Tibial artery (tissue), 4 donors: ENCODE measurements at regions not wholly inside any gene's neighbourhood (a gene's known extent, or its start where the extent isn't known, plus 50 kb on each side); places are given as distances from the start of the nearest gene placed in this dataset.

Experiments
- DNase-seq, 2 donors: peaks; one replicate each; pipeline ENCODE4 v3.0.0-alpha.2; 2019
- H3K27ac ChIP-seq, 2 donors: fragments of 200-600 bp; sonication (generic) in 1 of 2; 1 replicate in 1 of 2; 2 replicates in 1 of 2; pipeline ENCODE4 v1.5.1; 2018 to 2019; ENCODE audit warnings: mild to moderate bottlenecking in 1 of 2
- H3K27me3 ChIP-seq, 2 donors: fragments of 200-600 bp; sonication (generic) in 1 of 2; one replicate each; pipeline versions ENCODE4 v1.5.1 to v1.6.0; 2016 to 2019
- H3K36me3 ChIP-seq, 3 donors: fragments of 200-600 bp; sonication (generic) in 2 of 3; one replicate each; pipeline ENCODE4 v1.5.1; 2016 to 2019; ENCODE audit warnings: mild to moderate bottlenecking in 2 of 3
- H3K4me1 ChIP-seq, 4 donors: fragments of 200-600 bp; sonication (generic) in 2 of 4; 1 replicate in 3 of 4; 2 replicates in 1 of 4; pipeline ENCODE4 v1.5.1; 2016 to 2019
- H3K4me3 ChIP-seq, 2 donors: fragments of 200-600 bp; sonication (generic) in 1 of 2; 1 replicate in 1 of 2; 2 replicates in 1 of 2; pipeline ENCODE4 v1.5.1; 2018 to 2019; ENCODE audit warnings: mild to moderate bottlenecking in 2 of 2
- H3K9me3 ChIP-seq, 3 donors: fragments of 200-600 bp; sonication (generic) in 1 of 3; one replicate each; pipeline ENCODE4 v1.5.1; 2016 to 2019
- CTCF ChIP-seq, 2 experiments: fragments of 200-600 bp in 1 of 2; fragments of 450-650 bp in 1 of 2; IDR thresholded peaks; one replicate each; pipeline ENCODE4 v1.5.1; 2017 to 2019; ENCODE audit warnings: antibody characterized with exemption in 2 of 2, mild to moderate bottlenecking in 1 of 2, moderate library complexity in 1 of 2
- intact Hi-C: fragments of 100-400 bp; cut with DNase I; formaldehyde crosslinking; loops from one replicate; pipeline ENCODE4 v1.15.0; 2023; ENCODE audit warnings: low total_unique reads

GRCh38 chr2:234596696-234597575 lies 100.1 kb upstream of the ARL4C start:
- H3K4me1 ChIP-seq: no peaks in the 10 kb centered on the region
- H3K9me3 ChIP-seq: no peaks in the 10 kb centered on the region
- intact Hi-C loops: no loop called here
- no peak for DNase-seq
- TF ChIP-seq CTCF (IDR thresholded peaks at IDR 0.05): no peak
- no peak overlapping the region for H3K27ac ChIP-seq
- no peaks in the 10 kb centered on the region for H3K36me3 ChIP-seq
- no peaks in the 10 kb centered on the region for H3K27me3 ChIP-seq
- H3K4me3 ChIP-seq: no peak overlapping the region

- intact Hi-C loops: no loop called here
- H3K36me3 ChIP-seq: no peaks in the 10 kb centered on the region
- TF ChIP-seq CTCF (IDR thresholded peaks at IDR 0.05): no peak
- H3K4me3 ChIP-seq: no peak overlapping the region
- H3K27me3 ChIP-seq: no peaks in the 10 kb centered on the region
- no peaks in the 10 kb centered on the region for H3K9me3 ChIP-seq
- DNase-seq: no peak
- H3K27ac ChIP-seq: no peak overlapping the region
- H3K4me1 ChIP-seq: no peaks in the 10 kb centered on the region
These were observed 98.9 kb upstream of the ARL4C start for GRCh38 chr2:234595829-234596228.

GRCh38 chr2:234594715-234595114 lies 97.8 kb upstream of the ARL4C start:
- Histone ChIP-seq H3K4me3 (no peak overlapping the region), H3K27me3 (peaks cover 0 to 5% of the 10 kb centered on the region in 2 donors), H3K27ac (no peak overlapping the region), H3K4me1 (no peaks in the 10 kb centered on the region), H3K36me3 (no peaks in the 10 kb centered on the region), H3K9me3 (no peaks in the 10 kb centered on the region)
- intact Hi-C loops: no loop called here
- DNase-seq: no peak
- no peak for TF ChIP-seq CTCF (IDR thresholded peaks at IDR 0.05)

GRCh38 chr2:234593636-234594035 lies 96.8 kb upstream of the ARL4C start:
- H3K27ac ChIP-seq: no peak overlapping the region
- no peak for DNase-seq
- H3K4me3 ChIP-seq: no peak overlapping the region
- peaks cover 0 to 5% of the 10 kb centered on the region in 2 donors for H3K27me3 ChIP-seq
- no peaks in the 10 kb centered on the region for H3K4me1 ChIP-seq
- no peak for TF ChIP-seq CTCF (IDR thresholded peaks at IDR 0.05)
- no peaks in the 10 kb centered on the region for H3K36me3 ChIP-seq
- no peaks in the 10 kb centered on the region for H3K9me3 ChIP-seq
- intact Hi-C loops: no loop called here

GRCh38 chr2:234592541-234592940 lies 95.7 kb upstream of the ARL4C start:
- intact Hi-C loops: no loop called here
- Histone ChIP-seq H3K36me3 (no peaks in the 10 kb centered on the region), H3K4me3 (no peak overlapping the region), H3K27ac (no peak overlapping the region), H3K9me3 (no peaks in the 10 kb centered on the region), H3K4me1 (no peaks in the 10 kb centered on the region), H3K27me3 (peaks cover 0 to 5% of the 10 kb centered on the region in 2 donors)
- TF ChIP-seq CTCF (IDR thresholded peaks at IDR 0.05): no peak
- DNase-seq: no peak
